Neural progenitor cell (in vitro differentiated cells): ENCODE measurements at regions not wholly inside any gene's neighbourhood (a gene's known extent, or its start where the extent isn't known, plus 50 kb on each side); places are given as distances from the start of the nearest gene placed in this dataset.

ENCODE experiments used
- EZH2 ChIP-seq: fragments of 200-600 bp; sonication (generic); IDR thresholded peaks from 2 replicates; pipeline ENCODE4 v1.6.1; 2017; ENCODE audit warnings: antibody characterized with exemption, mild to moderate bottlenecking, moderate library complexity
- EZH2phosphoT487 ChIP-seq: fragments of 200-600 bp; sonication (generic); IDR thresholded peaks from 2 replicates; pipeline ENCODE4 v1.6.1; 2017; ENCODE audit warnings: antibody characterized with exemption
- TF ChIP-seq, protein P1 (sequence below): fragments of 200-600 bp; sonication (generic); IDR thresholded peaks from 2 replicates; pipeline ENCODE4 v1.5.1; 2017; ENCODE audit warnings: antibody characterized with exemption, mild to moderate bottlenecking

DNA sequence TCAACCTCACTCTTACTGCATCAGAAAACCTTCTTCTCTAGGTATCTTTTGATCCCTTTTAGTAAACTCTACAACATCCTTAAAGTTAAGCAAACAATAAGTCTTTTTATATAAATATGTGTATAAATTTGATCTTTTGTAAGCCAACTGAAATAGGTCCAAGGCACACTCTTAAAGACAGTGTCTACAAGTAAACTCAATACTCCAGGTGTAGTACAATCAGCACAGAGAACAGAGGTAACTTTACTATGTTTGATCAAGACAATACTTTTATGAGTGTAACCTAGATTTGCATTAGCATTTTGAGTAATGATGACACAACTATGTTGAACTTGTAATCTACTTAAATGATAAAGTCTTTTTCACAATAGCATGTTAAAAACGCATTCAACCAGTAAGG is 593.1 kb upstream of the CHAC2 start:
- TF ChIP-seq, protein P1, sequence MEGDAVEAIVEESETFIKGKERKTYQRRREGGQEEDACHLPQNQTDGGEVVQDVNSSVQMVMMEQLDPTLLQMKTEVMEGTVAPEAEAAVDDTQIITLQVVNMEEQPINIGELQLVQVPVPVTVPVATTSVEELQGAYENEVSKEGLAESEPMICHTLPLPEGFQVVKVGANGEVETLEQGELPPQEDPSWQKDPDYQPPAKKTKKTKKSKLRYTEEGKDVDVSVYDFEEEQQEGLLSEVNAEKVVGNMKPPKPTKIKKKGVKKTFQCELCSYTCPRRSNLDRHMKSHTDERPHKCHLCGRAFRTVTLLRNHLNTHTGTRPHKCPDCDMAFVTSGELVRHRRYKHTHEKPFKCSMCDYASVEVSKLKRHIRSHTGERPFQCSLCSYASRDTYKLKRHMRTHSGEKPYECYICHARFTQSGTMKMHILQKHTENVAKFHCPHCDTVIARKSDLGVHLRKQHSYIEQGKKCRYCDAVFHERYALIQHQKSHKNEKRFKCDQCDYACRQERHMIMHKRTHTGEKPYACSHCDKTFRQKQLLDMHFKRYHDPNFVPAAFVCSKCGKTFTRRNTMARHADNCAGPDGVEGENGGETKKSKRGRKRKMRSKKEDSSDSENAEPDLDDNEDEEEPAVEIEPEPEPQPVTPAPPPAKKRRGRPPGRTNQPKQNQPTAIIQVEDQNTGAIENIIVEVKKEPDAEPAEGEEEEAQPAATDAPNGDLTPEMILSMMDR: no peak
- no peak for TF ChIP-seq EZH2
- no peak for TF ChIP-seq EZH2phosphoT487
